Right forelimb (tissue), 1 donor: ENCODE measurements at regions not wholly inside any gene's neighbourhood (a gene's known extent, or its start where the extent isn't known, plus 50 kb on each side); places are given as distances from the start of the nearest gene placed in this dataset.

Experiments
- DNase-seq: peaks from one replicate; pipeline ENCODE4 v3.0.0-alpha.2; 2018

DNA sequence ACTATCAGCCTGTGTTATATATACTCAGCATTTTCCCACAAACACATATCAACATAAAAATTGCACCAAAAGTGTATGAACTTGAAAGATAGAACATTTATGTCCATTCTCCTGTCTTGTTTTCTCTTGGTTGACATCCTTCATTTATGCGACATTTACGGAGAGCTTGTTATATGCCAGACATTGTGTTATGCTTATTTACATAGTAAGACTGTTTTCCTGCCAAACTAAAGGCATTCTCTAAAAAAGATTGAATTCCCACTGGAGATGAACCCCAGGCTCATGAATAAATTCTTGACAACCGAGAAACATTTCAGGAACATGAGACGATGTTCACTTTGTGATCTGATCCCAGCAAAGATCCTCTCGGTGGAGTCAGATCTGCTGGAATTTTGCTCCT, 131.0 kb downstream of the RAP2A start:
- no peak for DNase-seq

DNA sequence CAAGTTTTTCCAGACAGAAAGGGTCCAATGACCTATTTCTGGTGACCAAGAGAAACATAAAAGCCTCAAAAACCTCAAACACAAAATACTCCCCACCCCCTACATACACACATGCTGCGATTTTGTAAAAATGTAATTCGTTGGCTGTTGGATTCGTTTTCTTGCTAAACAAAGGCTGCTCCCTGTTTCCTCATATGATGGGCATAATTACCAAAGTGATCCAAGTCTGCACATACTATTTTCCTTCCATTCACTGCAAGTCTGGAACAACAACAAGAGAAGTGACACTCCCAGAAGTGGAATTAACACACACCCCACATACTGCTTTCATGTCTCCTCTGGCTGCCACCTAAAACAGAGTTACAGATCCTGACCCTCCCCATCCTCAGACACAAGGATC, 131.9 kb downstream of the RAP2A start:
- no peak for DNase-seq

DNA sequence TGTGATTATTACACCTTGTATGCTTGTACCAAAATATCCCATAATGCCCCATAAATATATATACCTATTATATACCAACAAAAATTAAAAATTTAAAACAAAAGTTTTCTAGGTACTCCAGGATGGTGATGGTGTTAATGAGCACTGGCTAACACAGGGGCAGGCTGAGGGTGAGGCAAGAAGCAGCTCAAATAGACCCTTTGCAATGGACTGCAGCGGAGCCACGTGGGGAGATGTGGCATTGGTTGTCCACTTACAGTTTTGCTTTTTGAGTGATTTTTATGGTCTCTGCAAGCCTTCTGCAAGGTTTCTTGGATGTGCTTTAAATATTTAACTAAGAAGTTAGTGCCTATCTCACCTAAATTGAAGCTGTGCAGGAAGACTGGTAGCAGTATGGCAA, 132.9 kb downstream of the RAP2A start:
- DNase-seq, result no peak

GRCh38 chr13:97567510-97568243, 133.7 kb downstream of the RAP2A start:
- no peak for DNase-seq

DNA sequence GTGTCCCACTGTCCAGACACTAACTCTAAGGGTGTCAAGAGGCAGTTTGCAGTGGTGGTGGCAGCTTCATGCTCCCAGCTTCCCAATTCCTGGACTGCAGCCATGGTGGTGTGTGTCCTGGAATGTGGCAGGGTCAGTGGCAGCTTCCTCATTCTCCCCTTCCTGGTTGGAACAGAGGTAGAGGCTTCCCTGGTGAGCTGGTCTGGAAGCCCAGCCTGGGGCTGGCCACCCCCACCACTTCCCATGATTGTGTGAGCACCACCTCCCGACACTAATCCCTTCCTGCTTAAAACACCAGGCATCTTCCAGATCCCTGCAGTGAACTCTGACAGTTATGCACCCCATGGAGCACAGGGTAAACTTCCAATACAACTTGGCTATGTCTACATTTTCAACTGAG, 134.9 kb downstream of the RAP2A start:
- DNase-seq, result no peak

- no peak for DNase-seq
Measured at GRCh38 chr13:97569841-97570240, 135.9 kb downstream of the RAP2A start.

- DNase-seq, result no peak
Measured at GRCh38 chr13:97570442-97570841, 136.5 kb downstream of the RAP2A start.

DNA sequence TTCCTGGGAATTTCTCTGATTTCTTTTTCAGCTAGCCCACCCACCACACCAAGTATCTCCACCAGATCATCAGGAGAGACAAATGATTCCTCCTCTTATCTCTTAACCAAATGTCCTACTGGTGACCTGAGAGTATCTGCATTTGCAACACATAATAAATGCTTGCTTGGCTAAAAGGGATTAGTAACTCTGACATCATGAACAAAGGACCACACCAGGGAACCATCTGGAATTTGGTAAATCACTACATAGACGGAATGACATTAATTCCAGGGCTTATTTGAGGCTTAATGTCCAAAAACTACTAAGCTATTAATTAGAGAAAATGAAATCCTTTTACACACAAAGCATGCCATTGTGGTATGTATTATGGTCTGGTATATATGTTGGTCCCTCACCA, 139.0 kb downstream of the RAP2A start:
- no peak for DNase-seq

GRCh38 chr13:97574926-97575325, 141.0 kb downstream of the RAP2A start:
- DNase-seq, result no peak

DNA sequence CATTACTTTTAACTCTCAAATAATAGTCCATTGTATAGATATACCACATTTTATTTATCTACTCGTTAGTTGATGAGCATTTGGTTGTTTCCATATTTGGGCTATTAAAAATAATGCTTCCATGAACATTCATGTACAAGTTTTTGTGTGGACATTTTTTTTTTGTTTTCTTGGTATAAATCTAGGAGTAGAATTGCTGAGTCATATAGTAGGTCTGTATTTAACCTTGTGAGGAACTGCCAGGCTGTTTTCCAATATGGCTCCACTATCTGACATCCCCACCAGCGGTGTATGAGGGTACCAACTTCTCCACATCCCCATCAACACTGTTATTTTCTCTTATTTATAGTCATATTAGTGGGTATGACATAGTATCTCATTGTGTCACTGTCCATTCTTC, 143.1 kb downstream of the RAP2A start:
- DNase-seq, result no peak

- DNase-seq, result no peak
Measured at GRCh38 chr13:97582170-97582569, 148.2 kb downstream of the RAP2A start.

GRCh38 chr13:97583907-97584497, 150.0 kb downstream of the RAP2A start:
- no peak for DNase-seq

DNA sequence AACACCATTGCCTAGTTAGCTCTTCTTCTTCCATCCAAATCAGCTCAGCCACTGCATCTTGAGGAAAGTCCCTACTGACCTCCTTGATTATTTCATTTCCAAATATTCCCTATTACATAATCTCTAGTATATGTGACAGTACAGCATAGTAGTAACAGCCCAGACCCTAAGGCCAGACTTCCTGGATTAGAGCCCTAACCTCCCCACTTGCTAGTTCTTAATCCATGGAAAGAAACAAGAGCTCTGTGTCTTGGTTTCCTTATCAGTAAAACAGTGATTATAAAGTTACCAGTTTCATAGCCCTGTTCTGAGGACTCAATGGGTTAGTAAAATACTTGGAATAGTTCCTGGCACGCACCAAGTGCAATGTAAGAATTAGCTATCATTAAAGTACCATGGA, 153.0 kb downstream of the RAP2A start:
- no peak for DNase-seq

DNA sequence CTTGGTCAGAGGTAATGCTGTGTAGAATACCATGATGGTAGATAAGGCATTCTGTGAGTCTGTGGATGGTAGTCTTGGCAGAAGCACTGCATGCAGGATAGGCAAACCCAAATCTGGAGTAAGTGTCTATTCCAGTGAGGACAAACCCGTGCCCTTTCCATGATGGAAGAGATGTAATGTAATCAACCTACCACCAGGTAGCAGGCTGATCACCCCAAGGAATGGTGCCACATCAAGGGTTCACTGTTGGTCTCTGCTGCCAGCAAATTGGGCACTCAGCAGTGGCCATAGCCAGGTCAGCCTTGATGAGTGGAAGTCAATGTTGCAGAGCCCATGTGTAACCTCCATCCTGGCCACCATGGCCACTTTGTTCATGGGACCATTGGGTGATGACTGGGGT, 155.0 kb downstream of the RAP2A start:
- no peak for DNase-seq

DNA sequence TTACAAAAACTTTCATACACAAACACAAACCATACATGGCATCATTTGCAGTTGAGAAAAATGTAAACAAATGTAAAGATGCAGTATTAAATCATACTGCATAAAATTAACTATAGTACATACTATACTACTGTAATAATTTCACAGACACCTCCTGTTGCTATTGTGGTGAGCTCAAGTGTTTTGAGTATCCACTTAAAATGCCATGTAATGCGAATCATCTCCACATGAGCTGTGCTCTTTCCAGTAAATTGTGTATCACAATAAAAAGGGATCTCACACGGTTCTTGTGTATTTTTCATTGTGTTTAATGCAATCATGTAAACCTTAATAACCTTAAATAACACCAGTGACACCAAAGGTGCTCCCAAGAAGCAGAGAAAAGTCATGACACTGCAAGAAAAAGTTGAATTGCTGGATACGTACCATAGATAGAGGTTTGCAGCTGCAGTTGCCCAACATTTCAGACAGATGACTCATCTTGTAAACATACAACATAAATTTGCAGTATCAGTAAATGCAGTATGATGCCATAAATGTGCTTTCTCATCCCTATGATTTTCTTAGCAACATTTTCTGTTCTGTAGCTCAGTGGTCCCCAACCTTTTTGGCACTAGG, 166.6 kb downstream of the RAP2A start:
- DNase-seq, result no peak

DNA sequence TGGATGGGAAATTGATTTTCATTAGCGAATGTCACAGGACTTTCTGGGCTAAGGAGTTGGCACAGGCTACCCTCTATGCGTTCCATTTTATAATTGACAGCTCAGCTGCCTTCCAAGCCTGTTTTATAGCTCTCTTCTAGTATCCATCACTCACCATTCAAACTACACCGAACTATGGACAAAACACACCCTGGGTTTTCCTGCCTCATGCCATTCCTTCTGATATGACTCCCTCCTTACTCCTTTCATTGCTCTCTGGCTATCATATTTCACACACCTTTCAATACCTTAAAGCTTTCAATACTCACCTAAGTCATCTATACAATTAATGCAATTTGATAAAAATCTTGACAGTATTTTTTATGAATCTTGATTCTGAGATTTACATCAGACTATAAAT, 181.3 kb downstream of the RAP2A start:
- no peak for DNase-seq

GRCh38 chr13:97616385-97616784, 182.4 kb downstream of the RAP2A start:
- DNase-seq, result no peak

- DNase-seq, result no peak
Measured at GRCh38 chr13:97621025-97621424, 187.1 kb downstream of the RAP2A start.

DNA sequence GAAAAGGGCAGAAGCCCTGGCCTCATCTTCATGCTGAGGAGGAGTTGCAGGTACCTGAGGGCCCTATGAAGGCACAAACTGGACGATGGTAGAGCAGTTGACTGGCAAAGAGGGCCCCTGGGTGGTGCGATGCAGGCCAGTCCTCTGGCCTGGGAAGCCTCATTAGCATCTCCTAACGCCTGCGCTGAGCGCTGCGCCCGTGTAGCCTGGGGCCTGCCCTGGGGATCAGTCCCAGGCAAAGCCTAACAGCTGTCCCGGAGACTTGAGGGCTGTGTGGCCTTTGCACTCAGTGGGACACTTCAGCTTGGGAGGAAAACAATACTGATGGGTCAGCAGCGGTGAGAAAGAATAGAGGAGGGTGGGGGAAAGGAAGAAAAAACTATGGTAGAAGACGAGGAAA, 187.7 kb downstream of the RAP2A start:
- no peak for DNase-seq

DNA sequence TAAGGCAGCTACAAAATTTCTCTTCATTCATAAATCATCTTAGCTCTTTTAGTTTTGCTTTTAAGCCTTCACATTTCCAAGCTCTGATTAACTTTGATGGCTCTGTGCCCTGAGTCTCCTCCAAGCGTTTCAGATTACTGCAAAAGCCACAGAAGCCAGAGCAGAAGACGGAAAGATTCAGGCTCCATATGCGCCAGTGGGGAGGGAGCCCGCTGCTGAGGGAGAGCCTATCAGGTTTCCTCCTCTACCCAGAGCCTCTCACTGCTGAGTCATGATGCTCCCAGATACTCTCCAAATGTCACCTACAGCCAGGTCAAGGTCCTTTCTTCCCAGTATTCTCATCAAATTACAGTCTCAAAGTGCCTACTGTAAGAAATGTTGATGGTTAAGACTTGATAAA, 193.6 kb downstream of the RAP2A start:
- peak; percentile 80 for DNase-seq

DNA sequence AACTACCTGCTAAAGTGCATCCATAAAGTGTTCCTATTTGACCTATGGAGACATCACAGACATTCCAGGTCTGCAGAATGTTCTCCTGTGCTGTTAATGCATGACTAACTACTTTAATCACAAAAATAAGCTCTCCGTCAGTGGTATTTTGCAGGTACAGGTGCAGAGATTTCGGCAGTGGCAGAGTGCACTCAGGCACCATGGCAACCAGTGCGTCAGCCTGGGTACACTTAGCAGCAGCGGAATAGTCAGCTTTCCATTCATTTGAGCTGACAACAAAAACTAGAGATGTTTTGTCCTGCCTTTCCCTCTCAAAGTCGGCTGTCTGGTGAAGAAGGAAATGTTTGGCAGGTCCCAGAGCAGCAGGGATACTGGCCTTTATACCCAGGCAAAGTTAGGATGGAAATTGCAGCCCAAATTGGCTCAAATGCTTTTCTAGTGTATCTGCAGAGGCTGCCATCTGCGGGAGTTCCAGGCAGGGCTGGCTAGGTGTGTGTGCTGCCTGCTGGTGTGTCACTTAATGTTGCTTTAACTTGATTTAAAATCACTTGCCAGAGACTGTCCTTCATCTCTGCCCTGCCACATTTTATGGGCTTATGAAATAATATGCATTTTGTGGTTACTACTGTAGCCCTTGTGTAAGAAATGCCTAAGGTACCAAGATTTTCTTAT, 195.8 kb downstream of the RAP2A start:
- no peak for DNase-seq

DNA sequence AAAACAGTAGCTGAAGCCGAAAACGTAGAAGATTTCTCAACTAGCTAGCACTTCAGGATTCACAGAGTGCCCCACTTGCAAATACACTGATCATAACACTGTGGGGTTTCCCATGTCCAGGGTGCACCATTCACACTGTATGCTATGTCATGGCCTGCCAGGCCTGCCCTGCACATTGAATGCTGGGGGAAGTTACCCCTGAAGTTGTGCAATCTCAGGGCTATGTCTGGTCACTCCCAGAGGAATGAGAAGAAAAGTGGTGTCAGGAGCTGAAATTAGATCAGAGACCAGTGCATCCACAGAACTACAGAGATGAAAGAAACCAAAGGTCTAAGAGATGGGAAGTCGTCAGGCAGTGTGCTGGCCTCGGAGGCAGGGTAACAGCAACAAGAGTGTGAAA, 196.8 kb downstream of the RAP2A start:
- DNase-seq, result no peak

- no peak for DNase-seq
Measured at GRCh38 chr13:97631158-97631557, 197.2 kb downstream of the RAP2A start.

GRCh38 chr13:97639236-97639635, 205.3 kb downstream of the RAP2A start:
- no peak for DNase-seq
